ENCODE measurements at regions not wholly inside any gene's neighbourhood (a gene's known extent, or its start where the extent isn't known, plus 50 kb on each side); places are given as distances from the start of the nearest gene placed in this dataset.

DNA sequence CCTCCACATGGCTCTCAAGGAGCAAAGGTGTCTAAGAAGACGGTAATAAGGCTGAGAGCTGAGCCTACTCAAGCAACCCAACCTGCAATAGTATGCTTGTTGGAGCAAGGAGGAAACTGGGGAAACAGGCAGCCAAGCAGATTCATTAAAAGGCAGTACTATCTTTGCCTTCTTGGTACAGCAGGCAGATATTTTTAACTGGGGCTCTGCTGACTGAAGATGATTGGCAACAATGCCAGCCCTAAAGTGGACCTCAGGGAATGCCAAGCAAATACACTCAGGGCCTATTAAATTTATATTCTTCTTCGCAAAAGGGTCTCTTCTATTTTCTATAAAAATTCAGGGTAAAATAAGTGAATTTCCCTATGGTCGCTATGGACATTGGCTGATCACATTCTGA, 109.4 kb upstream of the PCGF5 start:
- no peaks in the 10 kb centered on the region for H3K36me3 ChIP-seq (ENCODE audit: control insufficient read depth in 2 of 3, insufficient read depth in 3 of 3, low read length in 3 of 3)
- peaks cover 0 to 2% (median 0%) of the 10 kb centered on the region in 3 donors for H3K9me3 ChIP-seq (ENCODE audit: control insufficient read depth in 2 of 3, insufficient read depth in 1 of 3, low read length in 3 of 3)
- FAIRE-seq, result no peak
- H3K4me1 ChIP-seq (ENCODE audit: control insufficient read depth in 2 of 3, insufficient read depth in 2 of 3, low read depth in 1 of 3, low read length in 3 of 3), result no peaks in the 10 kb centered on the region
- DNase-seq, result no peak
- H3K27ac ChIP-seq (ENCODE audit: low read depth in 2 of 2, low read length in 2 of 2), result no peak overlapping the region
- TF ChIP-seq CTCF (IDR thresholded peaks at IDR 0.05; ENCODE audit: borderline replicate concordance, extremely low read depth, insufficient read depth), result no peak
- H3K4me3 ChIP-seq (ENCODE audit: low read length in 3 of 3), result no peak overlapping the region
- no peaks in the 10 kb centered on the region for H3K27me3 ChIP-seq (ENCODE audit: control insufficient read depth, insufficient read depth, low read length)
- H3K9ac ChIP-seq (ENCODE audit: low read length in 3 of 3), result no peak overlapping the region
- intact Hi-C loops (cut with DNase I), result no loop called here

DNA sequence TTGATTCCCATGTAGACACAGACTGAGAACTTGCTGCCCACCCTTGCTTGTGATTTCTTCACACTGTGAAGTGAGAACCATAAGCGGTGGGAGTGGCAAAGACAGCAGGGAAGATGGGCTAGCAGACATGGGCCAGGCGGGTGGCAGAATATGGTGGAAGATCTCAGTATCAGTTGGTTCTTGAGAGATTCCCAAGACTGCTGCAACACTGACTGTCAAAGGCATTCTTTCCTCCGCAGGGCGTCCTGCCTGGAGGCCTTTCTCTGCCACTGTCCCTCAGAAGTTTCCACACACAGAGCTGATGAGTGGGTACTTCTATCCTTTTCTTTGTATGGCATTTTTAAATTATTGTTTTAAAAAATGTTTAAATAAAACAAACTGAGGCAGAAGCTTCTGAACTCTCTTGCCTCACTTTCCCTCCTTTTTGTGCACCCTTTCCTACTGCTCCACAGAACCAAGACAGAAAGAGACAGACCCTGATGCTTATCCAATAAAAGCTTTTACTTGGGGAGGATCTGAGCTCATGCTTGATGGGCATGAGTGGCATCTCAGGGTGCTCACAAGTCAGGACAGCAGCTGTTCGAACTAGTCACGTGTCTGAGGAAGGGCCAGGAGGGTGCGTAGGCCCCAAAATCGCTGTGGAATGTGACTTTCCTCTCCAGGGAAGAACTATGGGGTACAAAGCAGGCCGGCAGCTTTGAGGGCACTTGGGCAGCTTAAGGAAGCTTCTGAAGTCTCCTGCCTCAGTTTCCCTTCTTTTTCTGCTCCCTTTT, 104.7 kb upstream of the PCGF5 start:
- Histone ChIP-seq H3K27me3 (ENCODE audit: control insufficient read depth, insufficient read depth, low read length) (no peaks in the 10 kb centered on the region), H3K27ac (ENCODE audit: low read depth in 2 of 2, low read length in 2 of 2) (no peak overlapping the region), H3K9me3 (ENCODE audit: control insufficient read depth in 2 of 3, insufficient read depth in 1 of 3, low read length in 3 of 3) (no peaks in the 10 kb centered on the region), H3K9ac (ENCODE audit: low read length in 3 of 3) (no peak overlapping the region), H3K4me1 (ENCODE audit: control insufficient read depth in 2 of 3, insufficient read depth in 2 of 3, low read depth in 1 of 3, low read length in 3 of 3) (no peaks in the 10 kb centered on the region), H3K36me3 (ENCODE audit: control insufficient read depth in 2 of 3, insufficient read depth in 3 of 3, low read length in 3 of 3) (no peaks in the 10 kb centered on the region), H3K4me3 (ENCODE audit: low read length in 3 of 3) (no peak overlapping the region)
- FAIRE-seq (no peak), DNase-seq (no peak)
- intact Hi-C loops (cut with DNase I), result no loop called here
- TF ChIP-seq CTCF (IDR thresholded peaks at IDR 0.05; ENCODE audit: borderline replicate concordance, extremely low read depth, insufficient read depth), result no peak

DNA sequence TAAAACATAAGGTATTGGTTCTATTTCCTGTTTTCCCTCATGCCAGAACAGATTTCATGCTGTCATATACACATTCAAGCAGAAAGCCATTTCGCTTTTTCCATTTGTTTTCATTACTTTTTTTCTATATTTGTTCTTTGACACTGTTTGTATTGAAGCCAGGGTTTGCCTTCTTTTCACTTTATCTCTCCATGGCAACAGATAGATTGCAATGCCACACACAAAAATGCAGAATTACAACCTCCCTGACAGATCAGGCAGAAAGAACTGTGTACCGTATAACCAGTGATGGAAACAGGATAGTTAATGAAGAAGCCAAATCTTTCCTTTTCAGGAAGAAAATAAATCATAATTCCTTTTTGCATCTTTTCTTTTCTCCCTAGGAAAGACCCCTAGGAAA, 103.0 kb upstream of the PCGF5 start:
- H3K27me3 ChIP-seq (ENCODE audit: control insufficient read depth, insufficient read depth, low read length), result no peaks in the 10 kb centered on the region
- no peak overlapping the region for H3K27ac ChIP-seq (ENCODE audit: low read depth in 2 of 2, low read length in 2 of 2)
- no peak overlapping the region for H3K4me3 ChIP-seq (ENCODE audit: low read length in 3 of 3)
- intact Hi-C loops (cut with DNase I), result no loop called here
- H3K4me1 ChIP-seq (ENCODE audit: control insufficient read depth in 2 of 3, insufficient read depth in 2 of 3, low read depth in 1 of 3, low read length in 3 of 3), result no peaks in the 10 kb centered on the region
- TF ChIP-seq CTCF (IDR thresholded peaks at IDR 0.05; ENCODE audit: borderline replicate concordance, extremely low read depth, insufficient read depth), result no peak
- DNase-seq (no peak), FAIRE-seq (no peak)
- H3K9ac ChIP-seq (ENCODE audit: low read length in 3 of 3), result no peak overlapping the region
- no peaks in the 10 kb centered on the region for H3K9me3 ChIP-seq (ENCODE audit: control insufficient read depth in 2 of 3, insufficient read depth in 1 of 3, low read length in 3 of 3)
- no peaks in the 10 kb centered on the region for H3K36me3 ChIP-seq (ENCODE audit: control insufficient read depth in 2 of 3, insufficient read depth in 3 of 3, low read length in 3 of 3)

GRCh38 chr10:91120348-91120747, 100.1 kb upstream of the PCGF5 start:
- H3K9ac ChIP-seq (ENCODE audit: low read length in 3 of 3), result no peak overlapping the region
- FAIRE-seq (no peak), DNase-seq (no peak)
- H3K36me3 ChIP-seq (ENCODE audit: control insufficient read depth in 2 of 3, insufficient read depth in 3 of 3, low read length in 3 of 3), result no peaks in the 10 kb centered on the region
- no peaks in the 10 kb centered on the region for H3K9me3 ChIP-seq (ENCODE audit: control insufficient read depth in 2 of 3, insufficient read depth in 1 of 3, low read length in 3 of 3)
- TF ChIP-seq CTCF (IDR thresholded peaks at IDR 0.05; ENCODE audit: borderline replicate concordance, extremely low read depth, insufficient read depth), result no peak
- no peak overlapping the region for H3K4me3 ChIP-seq (ENCODE audit: low read length in 3 of 3)
- no peak overlapping the region for H3K27ac ChIP-seq (ENCODE audit: low read depth in 2 of 2, low read length in 2 of 2)
- H3K27me3 ChIP-seq (ENCODE audit: control insufficient read depth, insufficient read depth, low read length), result no peaks in the 10 kb centered on the region
- intact Hi-C loops (cut with DNase I), result no loop called here
- no peaks in the 10 kb centered on the region for H3K4me1 ChIP-seq (ENCODE audit: control insufficient read depth in 2 of 3, insufficient read depth in 2 of 3, low read depth in 1 of 3, low read length in 3 of 3)

Data from kidney (tissue), 13 donors.